GM12875 (cell line): ENCODE measurements at regions not wholly inside any gene's neighbourhood (a gene's known extent, or its start where the extent isn't known, plus 50 kb on each side); places are given as distances from the start of the nearest gene placed in this dataset.

Experiments used
- H3K4me3 ChIP-seq: one replicate; pipeline ENCODE4 v1.5.1; 2011; ENCODE audit warnings: low read depth, low read length, control low read depth
- TF ChIP-seq, protein P1 (sequence below): IDR thresholded peaks from 2 replicates; pipeline ENCODE4 v1.5.1; 2011; ENCODE audit warnings: low read depth, mild to moderate bottlenecking, control low read depth, inconsistent platforms, low read length, moderate library complexity, borderline replicate concordance; ENCODE audit not compliant: insufficient read depth

DNA sequence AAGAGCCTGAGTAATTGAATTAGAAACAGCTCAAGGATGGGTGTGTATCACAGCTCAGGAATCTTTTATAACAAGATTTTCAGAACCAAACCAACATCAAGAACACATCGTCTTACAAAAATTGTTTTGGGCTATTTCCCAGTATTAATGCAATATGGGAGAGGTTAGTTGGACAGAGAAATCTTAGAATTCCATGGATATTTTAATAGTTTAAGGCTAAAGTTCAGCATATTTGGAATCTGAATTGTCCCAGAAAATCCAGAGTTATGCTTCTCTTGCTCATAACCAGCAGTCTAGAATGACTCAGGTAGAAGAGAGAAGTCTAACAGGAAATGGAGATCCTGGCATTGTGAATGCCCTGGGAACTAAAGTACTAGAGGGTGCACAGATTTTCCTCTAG, 74.6 kb downstream of the ADM start:
- H3K4me3 ChIP-seq = no peak overlapping the region
- TF ChIP-seq, protein P1, sequence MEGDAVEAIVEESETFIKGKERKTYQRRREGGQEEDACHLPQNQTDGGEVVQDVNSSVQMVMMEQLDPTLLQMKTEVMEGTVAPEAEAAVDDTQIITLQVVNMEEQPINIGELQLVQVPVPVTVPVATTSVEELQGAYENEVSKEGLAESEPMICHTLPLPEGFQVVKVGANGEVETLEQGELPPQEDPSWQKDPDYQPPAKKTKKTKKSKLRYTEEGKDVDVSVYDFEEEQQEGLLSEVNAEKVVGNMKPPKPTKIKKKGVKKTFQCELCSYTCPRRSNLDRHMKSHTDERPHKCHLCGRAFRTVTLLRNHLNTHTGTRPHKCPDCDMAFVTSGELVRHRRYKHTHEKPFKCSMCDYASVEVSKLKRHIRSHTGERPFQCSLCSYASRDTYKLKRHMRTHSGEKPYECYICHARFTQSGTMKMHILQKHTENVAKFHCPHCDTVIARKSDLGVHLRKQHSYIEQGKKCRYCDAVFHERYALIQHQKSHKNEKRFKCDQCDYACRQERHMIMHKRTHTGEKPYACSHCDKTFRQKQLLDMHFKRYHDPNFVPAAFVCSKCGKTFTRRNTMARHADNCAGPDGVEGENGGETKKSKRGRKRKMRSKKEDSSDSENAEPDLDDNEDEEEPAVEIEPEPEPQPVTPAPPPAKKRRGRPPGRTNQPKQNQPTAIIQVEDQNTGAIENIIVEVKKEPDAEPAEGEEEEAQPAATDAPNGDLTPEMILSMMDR = no peak

DNA sequence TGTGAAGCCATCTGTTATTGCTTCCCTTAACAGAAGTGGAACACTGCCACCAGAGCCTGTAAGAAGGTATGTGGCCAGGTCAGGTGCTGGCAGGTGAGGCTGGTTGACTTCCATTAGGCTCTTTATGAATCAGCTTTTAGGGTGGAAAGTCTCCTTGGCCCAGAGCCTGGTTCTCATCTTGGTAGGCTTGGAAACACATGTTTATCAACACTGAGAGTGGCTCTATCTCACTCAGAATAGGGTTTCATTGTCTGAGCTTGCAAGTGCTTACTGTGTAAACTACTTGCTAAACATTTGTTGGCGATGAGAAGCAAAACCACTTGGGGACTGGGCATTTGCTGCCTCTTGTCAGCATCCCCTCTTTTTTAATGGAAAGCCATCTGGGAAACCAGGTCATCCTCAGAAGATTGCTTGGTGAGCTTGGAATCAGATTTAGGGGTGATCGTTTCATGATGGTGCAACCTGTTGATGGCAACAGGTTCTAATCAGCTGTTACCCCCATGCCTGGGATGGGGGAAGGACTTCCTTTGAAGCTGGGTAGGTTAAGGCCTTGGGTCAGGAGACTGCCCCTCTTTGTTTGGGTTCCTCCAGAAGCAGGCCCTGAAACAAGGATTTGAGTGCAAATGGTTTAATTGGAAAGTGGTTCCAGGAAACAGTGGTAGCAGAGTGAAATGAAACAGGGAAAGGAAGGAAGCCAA, 75.0 kb upstream of the AMPD3 start:
- TF ChIP-seq, protein P1 = no peak

DNA sequence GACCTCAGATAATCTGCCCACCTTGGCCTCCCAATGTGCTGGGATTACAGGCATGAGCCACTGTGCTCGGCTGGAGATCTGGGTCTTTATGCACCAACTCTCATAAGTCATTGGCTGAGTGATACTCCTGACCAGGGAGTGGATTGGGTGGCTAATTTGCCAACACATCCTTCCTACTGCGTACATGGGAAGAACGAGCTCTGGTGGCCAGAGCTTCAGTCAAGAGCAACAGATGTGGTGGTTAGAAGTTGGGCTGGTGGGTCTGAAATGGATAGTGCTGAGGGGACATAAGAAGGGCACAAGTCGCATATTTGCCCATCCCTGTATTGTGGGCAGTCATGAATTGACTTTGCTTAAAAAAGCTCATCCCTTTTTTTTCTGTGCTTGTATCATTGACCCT, 74.1 kb upstream of the AMPD3 start:
- TF ChIP-seq, protein P1 = no peak

More for the DNA sequence above, 75.0 kb upstream of the AMPD3 start:
- H3K4me3 ChIP-seq = no peak overlapping the region

DNA sequence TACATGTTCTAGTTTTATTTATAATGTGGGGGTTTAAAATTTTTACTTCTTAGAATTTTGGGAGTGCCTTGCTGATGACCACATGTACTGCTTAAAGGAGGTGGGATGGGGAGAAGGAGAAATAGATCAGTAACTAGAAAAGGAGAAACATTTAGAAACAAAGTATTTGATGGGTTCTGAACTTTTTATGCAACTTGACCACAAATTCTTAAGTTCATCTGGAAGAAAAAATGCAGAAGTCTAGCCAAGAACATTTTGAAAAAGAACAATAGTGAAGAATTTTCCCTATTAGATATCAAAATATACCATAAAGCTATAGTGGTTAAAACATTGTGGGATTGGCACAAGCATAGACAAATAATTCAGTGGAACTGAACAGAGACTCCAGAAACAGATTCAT, 73.3 kb upstream of the AMPD3 start:
- TF ChIP-seq, protein P1 = no peak
- no peak overlapping the region for H3K4me3 ChIP-seq

More for the DNA sequence above, 74.1 kb upstream of the AMPD3 start:
- no peak overlapping the region for H3K4me3 ChIP-seq

DNA sequence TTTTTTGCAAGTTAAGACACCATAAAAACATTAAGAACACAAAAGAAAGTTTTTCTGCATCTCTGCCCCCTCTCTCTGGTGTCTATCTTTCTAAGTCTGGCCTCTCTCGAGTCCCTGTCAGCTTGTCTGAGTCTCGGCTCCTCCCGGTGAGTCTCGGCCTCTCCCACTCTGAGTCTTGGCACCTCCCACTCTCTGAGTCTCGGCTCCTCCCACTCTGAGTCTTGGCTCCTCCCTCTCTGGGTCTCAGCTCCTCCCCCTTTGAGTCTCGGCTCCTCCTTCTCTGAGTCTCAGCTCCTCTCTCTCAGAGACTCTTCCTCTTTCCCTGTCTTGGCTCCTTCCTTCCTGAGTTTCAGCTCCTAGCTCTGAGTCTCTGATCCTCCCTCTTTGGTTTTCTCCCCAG, 72.5 kb upstream of the AMPD3 start:
- no peak overlapping the region for H3K4me3 ChIP-seq
- TF ChIP-seq, protein P1 = no peak

DNA sequence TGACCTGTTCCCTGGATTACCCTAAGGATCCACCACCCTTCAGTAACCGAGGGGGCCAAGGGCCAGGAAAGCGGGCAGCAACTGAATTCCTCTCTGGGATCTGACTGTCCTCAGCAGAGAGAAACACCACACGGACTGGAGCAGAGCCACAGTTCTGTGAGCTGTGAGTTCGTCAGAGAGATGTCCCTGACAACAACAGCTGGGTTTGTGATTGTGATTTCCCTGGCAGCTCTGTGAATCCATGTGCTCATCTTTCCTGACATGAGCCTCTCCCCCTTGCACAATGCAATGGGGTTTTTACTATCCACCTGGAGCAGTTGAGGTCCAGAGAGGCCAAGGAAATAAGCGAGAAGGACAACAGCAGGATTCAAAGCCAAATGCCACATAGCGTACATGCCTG, 69.4 kb upstream of the AMPD3 start:
- TF ChIP-seq, protein P1 = no peak
- no peak overlapping the region for H3K4me3 ChIP-seq

DNA sequence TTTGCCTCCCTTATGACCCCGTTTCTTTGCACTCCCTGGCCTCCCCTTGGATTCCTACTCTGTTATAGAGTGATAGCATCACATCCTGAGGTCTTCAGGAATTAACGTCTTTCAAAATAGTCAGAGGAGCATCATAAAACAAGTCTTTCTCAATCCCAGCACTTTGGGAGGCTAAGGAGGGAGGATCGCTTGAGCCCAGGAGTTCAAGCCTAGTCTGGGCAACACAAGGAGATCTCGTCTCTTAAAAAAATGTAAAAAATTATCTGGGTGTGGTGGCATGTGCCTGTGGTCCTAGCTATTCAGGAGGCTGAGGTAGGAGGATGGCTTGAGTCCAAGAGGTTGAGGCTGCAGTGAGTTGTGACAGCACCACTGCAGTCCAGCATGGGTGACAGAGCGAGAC, 68.7 kb upstream of the AMPD3 start:
- H3K4me3 ChIP-seq = no peak overlapping the region
- TF ChIP-seq, protein P1 = no peak
